DND-41 (cell line): ENCODE measurements at regions not wholly inside any gene's neighbourhood (a gene's known extent, or its start where the extent isn't known, plus 50 kb on each side); places are given as distances from the start of the nearest gene placed in this dataset.

ENCODE experiments used
- CTCF ChIP-seq: IDR thresholded peaks from 2 replicates; pipeline ENCODE4 v1.5.1; 2012; ENCODE audit warnings: borderline replicate concordance, low read length, moderate library complexity, mild to moderate bottlenecking; ENCODE audit not compliant: poor library complexity, severe bottlenecking; ENCODE audit errors: extremely low read depth
- EZH2 ChIP-seq: IDR thresholded peaks from 3 replicates; pipeline ENCODE4 v1.6.1; 2012; ENCODE audit warnings: borderline replicate concordance, low read depth, mild to moderate bottlenecking, moderate library complexity, low read length, inconsistent platforms; ENCODE audit not compliant: severe bottlenecking

DNA sequence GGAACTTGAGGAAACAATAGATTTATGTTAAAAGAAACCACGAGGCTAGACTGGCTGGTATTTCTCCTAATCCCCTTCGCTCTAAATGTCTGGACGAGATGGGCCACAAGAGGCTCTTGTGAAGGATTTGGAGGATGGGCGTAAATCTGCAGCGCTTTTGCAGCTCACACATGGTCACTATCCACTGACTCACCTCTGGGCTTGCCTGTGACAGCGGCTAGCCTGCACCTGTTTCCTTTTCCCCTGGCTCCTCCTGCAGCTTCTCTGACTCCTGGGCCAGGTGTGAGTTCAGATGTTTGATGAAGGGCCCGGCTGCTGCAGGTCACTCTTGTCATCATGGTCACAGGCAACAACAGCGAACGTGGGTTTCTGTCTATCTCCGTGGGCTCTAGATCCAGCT, 629.4 kb downstream of the CBLN4 start:
- TF ChIP-seq CTCF (no peak), EZH2 (no peak)
